Calu3 (cell line): ENCODE measurements at regions not wholly inside any gene's neighbourhood (a gene's known extent, or its start where the extent isn't known, plus 50 kb on each side); places are given as distances from the start of the nearest gene placed in this dataset.

ENCODE experiments used
- BruUV-seq: library from RNA; stranded (reverse); fragments of 400-500 nt; replicated peaks from 2 replicates; lab custom pipeline; 2021; lab: Mats Ljungman, UMichigan
- CTCF ChIA-PET: fragments of 300-600 bp; sonication (Branson Sonifier 250); formaldehyde crosslinking; loops from one replicate; lab custom pipeline; 2022; ENCODE audit warnings: antibody characterized with exemption; lab: Charles Lee
- DNase-seq: peaks from one replicate; pipeline ENCODE4 v3.0.0; 2022
- H3K27ac Mint-ChIP-seq: one replicate; pipeline ENCODE4 v1.8.0; 2022; ENCODE audit warnings: mixed read lengths; ENCODE audit not compliant: unreplicated experiment
- H3K27me3 Mint-ChIP-seq: one replicate; pipeline ENCODE4 v1.8.0; 2022; ENCODE audit warnings: mixed read lengths; ENCODE audit not compliant: unreplicated experiment
- H3K36me3 Mint-ChIP-seq: one replicate; pipeline ENCODE4 v1.8.0; 2022; ENCODE audit warnings: mild to moderate bottlenecking, moderate library complexity, mixed read lengths; ENCODE audit not compliant: insufficient read depth, unreplicated experiment
- H3K4me1 Mint-ChIP-seq: one replicate; pipeline ENCODE4 v1.8.0; 2022; ENCODE audit warnings: mild to moderate bottlenecking, low read depth, mixed read lengths; ENCODE audit not compliant: unreplicated experiment
- H3K4me3 Mint-ChIP-seq: one replicate; pipeline ENCODE4 v1.8.0; 2022; ENCODE audit warnings: mild to moderate bottlenecking, low read depth, moderate library complexity, mixed read lengths; ENCODE audit not compliant: unreplicated experiment
- H3K9me3 Mint-ChIP-seq: one replicate; pipeline ENCODE4 v1.8.0; 2022; ENCODE audit warnings: low read depth, mixed read lengths; ENCODE audit not compliant: unreplicated experiment
- intact Hi-C: fragments of 100-400 bp; cut with micrococcal nuclease; formaldehyde crosslinking; loops from one replicate; pipeline ENCODE4 v1.10.0; 2022; ENCODE audit not compliant: unreplicated experiment
- TF ChIP-seq, protein P1 (sequence below): fragments of 200-600 bp; IDR thresholded peaks from one replicate; pipeline ENCODE4 v1.8.0; 2022; ENCODE audit warnings: antibody characterized with exemption; ENCODE audit not compliant: unreplicated experiment

DNA sequence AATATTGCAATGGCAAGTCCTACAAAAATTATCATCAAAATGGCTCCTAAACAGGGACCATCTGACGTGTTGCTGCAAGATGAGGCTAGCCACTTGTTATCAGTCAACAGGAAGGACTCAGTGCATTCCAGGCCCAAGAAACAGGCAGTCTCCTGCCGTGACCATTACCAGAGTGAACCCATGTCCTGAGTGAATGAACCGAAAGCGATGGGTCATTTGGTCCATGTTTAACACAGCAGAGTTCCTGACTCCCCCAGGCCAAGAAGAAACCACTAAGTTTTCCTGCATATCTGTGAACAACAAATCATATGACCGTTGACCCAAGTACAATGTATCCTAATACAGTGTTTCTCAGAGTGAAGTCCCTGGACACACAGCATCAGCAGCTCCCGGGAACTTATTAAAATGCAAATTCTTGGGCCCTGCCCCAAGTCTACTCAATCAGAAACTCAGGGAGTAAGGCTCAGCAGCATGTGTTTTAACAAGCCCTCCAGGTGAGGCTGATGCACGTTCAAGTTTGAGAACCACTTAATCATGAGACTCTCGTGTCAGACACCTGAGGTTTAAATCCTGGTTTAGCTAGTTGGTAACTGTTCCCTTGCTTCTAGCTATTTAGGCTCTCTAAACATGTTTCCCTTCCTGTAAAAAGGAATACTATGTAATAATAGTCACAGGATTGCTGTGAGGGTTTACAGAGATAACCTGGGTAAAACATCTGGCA is 429.4 kb upstream of the MAF start:
- peaks cover 12% of the 10 kb centered on the region for H3K9me3 Mint-ChIP-seq

DNA sequence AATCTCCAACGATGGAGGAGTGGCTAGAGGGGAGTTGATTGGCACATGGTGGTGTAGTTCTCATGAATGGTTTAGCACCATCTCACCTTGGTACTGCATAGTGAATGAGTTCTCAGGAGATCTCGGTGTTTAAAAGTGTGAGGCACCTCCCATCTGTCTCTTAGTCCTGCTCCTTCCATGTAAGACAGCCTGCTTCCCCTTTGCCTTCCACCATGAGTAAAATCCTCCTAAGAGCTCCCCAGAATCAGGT is 428.8 kb upstream of the MAF start:
- no peak for DNase-seq
- Mint-ChIP-seq H3K36me3 (peaks cover 8% of the 10 kb centered on the region), H3K4me3 (no peak overlapping the region), H3K4me1 (peaks cover 18% of the 10 kb centered on the region), H3K9me3 (peaks cover 15% of the 10 kb centered on the region), H3K27ac (peak overlapping the region; percentile 43), H3K27me3 (no peaks in the 10 kb centered on the region)
- TF ChIP-seq, protein P1, sequence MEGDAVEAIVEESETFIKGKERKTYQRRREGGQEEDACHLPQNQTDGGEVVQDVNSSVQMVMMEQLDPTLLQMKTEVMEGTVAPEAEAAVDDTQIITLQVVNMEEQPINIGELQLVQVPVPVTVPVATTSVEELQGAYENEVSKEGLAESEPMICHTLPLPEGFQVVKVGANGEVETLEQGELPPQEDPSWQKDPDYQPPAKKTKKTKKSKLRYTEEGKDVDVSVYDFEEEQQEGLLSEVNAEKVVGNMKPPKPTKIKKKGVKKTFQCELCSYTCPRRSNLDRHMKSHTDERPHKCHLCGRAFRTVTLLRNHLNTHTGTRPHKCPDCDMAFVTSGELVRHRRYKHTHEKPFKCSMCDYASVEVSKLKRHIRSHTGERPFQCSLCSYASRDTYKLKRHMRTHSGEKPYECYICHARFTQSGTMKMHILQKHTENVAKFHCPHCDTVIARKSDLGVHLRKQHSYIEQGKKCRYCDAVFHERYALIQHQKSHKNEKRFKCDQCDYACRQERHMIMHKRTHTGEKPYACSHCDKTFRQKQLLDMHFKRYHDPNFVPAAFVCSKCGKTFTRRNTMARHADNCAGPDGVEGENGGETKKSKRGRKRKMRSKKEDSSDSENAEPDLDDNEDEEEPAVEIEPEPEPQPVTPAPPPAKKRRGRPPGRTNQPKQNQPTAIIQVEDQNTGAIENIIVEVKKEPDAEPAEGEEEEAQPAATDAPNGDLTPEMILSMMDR, result no peak
- no TSS peak for BruUV-seq
- CTCF ChIA-PET, result no interaction called here
- intact Hi-C loops, result no loop called here

More for the DNA sequence above, 429.4 kb upstream of the MAF start:
- no TSS peak for BruUV-seq
- Mint-ChIP-seq H3K36me3 (peaks cover 8% of the 10 kb centered on the region), H3K4me3 (no peak overlapping the region), H3K27ac (no peak overlapping the region), H3K4me1 (peaks cover 14% of the 10 kb centered on the region), H3K27me3 (no peaks in the 10 kb centered on the region)
- TF ChIP-seq, protein P1, result no peak
- intact Hi-C loops, result no loop called here
- CTCF ChIA-PET, result interaction anchor here (0.6 kb wide), 1 partner anchor 747 kb away, joined by 5 read pairs; no protein-coding TSS in a partner anchor
- no peak for DNase-seq

DNA sequence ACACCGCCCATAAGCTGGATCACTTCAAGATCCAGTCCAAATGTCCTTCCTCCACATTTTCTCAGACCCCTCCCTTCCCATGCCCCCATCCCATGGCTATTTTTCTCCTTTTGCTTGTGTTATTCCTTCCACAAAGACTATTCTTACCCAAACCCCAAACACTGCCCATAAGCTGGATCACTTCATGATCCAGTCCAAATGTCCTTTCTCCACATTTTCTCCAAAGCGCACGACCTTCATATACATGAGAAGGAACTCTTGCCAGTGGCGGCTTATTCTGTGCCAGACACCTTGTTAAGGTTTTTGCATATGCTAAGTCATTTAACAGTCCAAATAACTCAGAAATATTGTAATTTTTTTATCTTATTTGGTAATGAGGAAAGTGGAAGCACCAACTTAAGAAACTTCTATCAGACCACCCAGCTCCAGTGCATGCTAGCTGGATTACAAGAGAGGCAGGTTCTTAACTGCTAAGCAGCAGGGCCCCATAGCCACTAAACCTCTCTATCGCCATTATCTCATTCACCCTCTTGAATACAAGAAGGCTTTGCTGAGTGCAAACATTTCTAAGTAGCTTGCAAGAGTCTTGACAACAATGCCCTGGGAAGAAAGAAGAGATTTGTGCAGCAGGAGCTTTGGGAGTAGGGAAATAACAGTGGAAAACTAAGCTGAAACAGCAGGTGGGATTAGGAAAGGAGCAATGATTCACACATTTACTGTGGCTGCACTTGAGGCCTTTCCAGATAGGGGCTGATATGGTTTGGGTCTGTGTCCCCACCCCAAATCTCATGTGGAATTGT is 428.2 kb upstream of the MAF start:
- no TSS peak for BruUV-seq
- intact Hi-C loops, result no loop called here
- H3K9me3 Mint-ChIP-seq, result peaks cover 13% of the 10 kb centered on the region
- CTCF ChIA-PET, result no interaction called here
- no peak for DNase-seq
- H3K27ac Mint-ChIP-seq, result peak overlapping the region; percentile 43
- H3K27me3 Mint-ChIP-seq, result no peaks in the 10 kb centered on the region
- TF ChIP-seq, protein P1, result no peak
- H3K4me1 Mint-ChIP-seq, result peaks cover 23% of the 10 kb centered on the region
- H3K4me3 Mint-ChIP-seq, result no peak overlapping the region
- peaks cover 8% of the 10 kb centered on the region for H3K36me3 Mint-ChIP-seq

DNA sequence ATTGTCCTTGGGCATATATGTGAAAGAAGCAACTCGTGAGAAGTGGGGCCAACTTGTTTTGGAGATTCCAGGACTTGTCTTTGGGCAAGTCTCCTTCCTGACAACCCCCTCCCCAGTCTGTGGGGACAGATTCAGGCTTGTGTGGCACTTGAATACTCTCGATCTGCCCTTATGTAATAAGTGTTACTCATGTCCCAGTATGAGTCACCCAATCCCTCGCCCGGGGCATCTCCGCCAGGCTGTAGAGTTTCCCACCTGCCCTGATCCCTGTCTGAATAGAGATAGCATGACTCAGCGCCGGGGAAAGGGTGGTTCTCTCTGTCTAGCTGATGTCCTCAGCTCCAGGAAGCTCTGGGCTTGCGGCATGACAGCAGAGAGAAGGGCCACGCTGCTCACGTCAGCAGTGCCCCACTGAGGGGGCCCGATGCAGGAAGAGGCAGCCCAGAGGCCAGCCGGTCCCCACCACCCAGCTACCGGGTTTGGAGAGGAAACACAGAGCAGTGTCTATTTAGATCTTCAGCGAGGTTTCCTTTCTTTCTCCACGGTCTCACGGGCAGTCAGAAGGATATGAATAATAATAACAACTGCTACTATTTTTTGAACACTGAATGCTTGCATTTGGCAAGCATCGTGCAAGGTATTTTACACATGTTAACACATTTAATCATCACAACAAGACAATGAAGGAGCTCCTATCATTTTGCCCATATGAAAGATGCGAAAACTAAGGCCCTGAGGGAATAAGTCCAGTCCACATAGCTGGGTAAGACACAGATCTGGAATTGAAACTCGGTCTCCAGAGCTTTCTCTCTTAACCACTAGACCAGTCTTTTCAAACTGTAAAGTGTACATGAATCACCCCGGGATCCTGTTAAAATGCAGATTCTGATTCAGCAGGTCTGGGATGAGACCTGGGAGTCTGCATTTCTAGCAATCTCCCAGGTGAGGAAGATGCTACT is 426.7 kb upstream of the MAF start:
- Mint-ChIP-seq H3K9me3 (peaks cover 3% of the 10 kb centered on the region), H3K36me3 (peaks cover 8% of the 10 kb centered on the region), H3K4me3 (peak overlapping the region; percentile 42), H3K4me1 (peaks cover 29% of the 10 kb centered on the region), H3K27ac (peak overlapping the region; percentile 83), H3K27me3 (no peaks in the 10 kb centered on the region)
- TF ChIP-seq, protein P1, result no peak
- BruUV-seq, result TSS peak; percentile 91
- intact Hi-C loops, result no loop called here
- peak; percentile 91 for DNase-seq
- CTCF ChIA-PET, result interaction anchor here (0.6 to 1.1 kb wide), 3 partner anchors 8 to 698 kb away, joined by 3 to 5 read pairs (median 3); no protein-coding TSS in a partner anchor
